ENCODE measurements at regions not wholly inside any gene's neighbourhood (a gene's known extent, or its start where the extent isn't known, plus 50 kb on each side); places are given as distances from the start of the nearest gene placed in this dataset.

- H3K4me1 ChIP-seq (ENCODE audit: control insufficient read depth, insufficient read depth, low read length): peaks cover 15% of the 10 kb centered on the region
- no peak overlapping the region for H3K27ac ChIP-seq (ENCODE audit: extremely low read depth, low read depth, low read length)
- H3K36me3 ChIP-seq (ENCODE audit: control insufficient read depth in 2 of 2, insufficient read depth in 1 of 2, low read length in 2 of 2): no peaks in the 10 kb centered on the region
- no peaks in the 10 kb centered on the region for H3K9me3 ChIP-seq (ENCODE audit: control insufficient read depth, insufficient read depth, low read depth, low read length)
- POLR2A ChIA-PET: no interaction called here
- H3K4me3 ChIP-seq (ENCODE audit: low read depth, low read length): no peak overlapping the region
- TF ChIP-seq TRIM28 (IDR thresholded peaks at IDR 0.05; ENCODE audit: borderline replicate concordance, low read length): 0 out of 2 replicates have a peak, but pooled peaks have one; percentile 10
- no peak for TF ChIP-seq ZNF311 (tag by site-specific recombination; IDR thresholded peaks at IDR 0.05; ENCODE audit: borderline replicate concordance)
- CTCF ChIA-PET: interaction anchor here (0.5 to 1.0 kb wide), 2 partner anchors 66 to 218 kb away, joined by 3 to 6 read pairs; no protein-coding TSS in a partner anchor
Measured at GRCh38 chr21:36636016-36636415, 62.9 kb upstream of the SIM2 start.

GRCh38 chr21:36636439-36636838 lies 62.5 kb upstream of the SIM2 start:
- POLR2A ChIA-PET: no interaction called here
- peak; percentile 93 for TF ChIP-seq SETDB1 (IDR thresholded peaks at IDR 0.05; ENCODE audit: insufficient read length, low read length)
- TF ChIP-seq ZNF624 (tag by site-specific recombination; IDR thresholded peaks at IDR 0.05): 0 out of 2 replicates have a peak, but pooled peaks have one; percentile 69
- no peak for TF ChIP-seq ZNF132 (tag by site-specific recombination; IDR thresholded peaks at IDR 0.05; ENCODE audit: borderline replicate concordance)
- no peak for TF ChIP-seq ZNF473 (tag by site-specific recombination; IDR thresholded peaks at IDR 0.05)

GRCh38 chr21:36639769-36640168 lies 59.1 kb upstream of the SIM2 start:
- TF ChIP-seq ZBTB20 (tag by site-specific recombination; IDR thresholded peaks at IDR 0.05) (peak; percentile 55), ZNF335 (tag by site-specific recombination; conservative IDR thresholded peaks at IDR 0.05) (peak; percentile 49; the same call in 1 of the 2 replicates), ZNF623 (tag by site-specific recombination; IDR thresholded peaks at IDR 0.05) (no peak)
- Histone ChIP-seq H3K36me3 (ENCODE audit: control insufficient read depth in 2 of 2, insufficient read depth in 1 of 2, low read length in 2 of 2) (no peaks in the 10 kb centered on the region), H3K4me3 (ENCODE audit: low read depth, low read length) (no peak overlapping the region), H3K27ac (ENCODE audit: extremely low read depth, low read depth, low read length) (peak overlapping the region; percentile 44; the same call in 1 of the 2 replicates), H3K9me3 (ENCODE audit: control insufficient read depth, insufficient read depth, low read depth, low read length) (no peaks in the 10 kb centered on the region), H3K4me1 (ENCODE audit: control insufficient read depth, insufficient read depth, low read length) (peaks cover 15% of the 10 kb centered on the region)
- ChIA-PET POLR2A (no interaction called here), CTCF (interaction anchor here (0.7 to 6.2 kb wide), 2 partner anchors 9 to 370 kb away, joined by 3 to 60 read pairs; no protein-coding TSS in a partner anchor)

More at GRCh38 chr21:36636439-36636838, 62.5 kb upstream of the SIM2 start:
- no peaks in the 10 kb centered on the region for H3K9me3 ChIP-seq (ENCODE audit: control insufficient read depth, insufficient read depth, low read depth, low read length)
- H3K4me3 ChIP-seq (ENCODE audit: low read depth, low read length): no peak overlapping the region
- CTCF ChIA-PET: interaction anchor here (1.0 kb wide), 1 partner anchor 218 kb away, joined by 3 read pairs; no protein-coding TSS in a partner anchor
- H3K36me3 ChIP-seq (ENCODE audit: control insufficient read depth in 2 of 2, insufficient read depth in 1 of 2, low read length in 2 of 2): no peaks in the 10 kb centered on the region
- H3K27ac ChIP-seq (ENCODE audit: extremely low read depth, low read depth, low read length): no peak overlapping the region
- peaks cover 15% of the 10 kb centered on the region for H3K4me1 ChIP-seq (ENCODE audit: control insufficient read depth, insufficient read depth, low read length)

DNA sequence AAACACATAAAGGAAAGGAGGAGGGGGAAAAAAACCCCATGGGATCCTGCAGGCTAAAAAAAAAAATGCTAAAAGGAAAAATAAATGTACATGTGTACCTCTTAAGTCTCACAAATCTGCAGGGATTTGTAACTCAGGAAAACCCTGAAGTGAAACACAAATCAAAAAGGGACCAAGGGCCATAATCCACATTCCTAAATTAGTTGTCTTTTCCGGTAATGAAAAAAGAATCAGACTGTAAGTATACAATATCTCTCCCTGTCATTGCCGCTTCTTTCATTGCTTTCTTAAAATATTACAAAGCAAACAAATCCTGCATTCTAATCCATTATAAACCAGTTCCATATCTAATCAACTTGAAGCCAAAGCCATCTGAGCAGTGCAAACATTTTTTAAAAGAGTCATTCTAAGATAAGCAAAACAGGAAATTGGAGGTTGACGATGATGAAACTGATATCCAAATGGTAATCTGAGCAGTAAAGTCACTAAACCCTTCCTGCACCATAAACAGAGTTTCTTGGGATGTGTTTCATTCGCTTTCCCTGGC lies 58.7 kb upstream of the SIM2 start:
- POLR2A ChIA-PET: no interaction called here
- Histone ChIP-seq H3K4me1 (ENCODE audit: control insufficient read depth, insufficient read depth, low read length) (peaks cover 15% of the 10 kb centered on the region), H3K27ac (ENCODE audit: extremely low read depth, low read depth, low read length) (peak overlapping the region; percentile 56; the same call in 1 of the 2 replicates), H3K9me3 (ENCODE audit: control insufficient read depth, insufficient read depth, low read depth, low read length) (no peaks in the 10 kb centered on the region), H3K36me3 (ENCODE audit: control insufficient read depth in 2 of 2, insufficient read depth in 1 of 2, low read length in 2 of 2) (no peaks in the 10 kb centered on the region), H3K4me3 (ENCODE audit: low read depth, low read length) (no peak overlapping the region)
- CTCF ChIA-PET: interaction anchor here (0.5 to 6.2 kb wide), 7 partner anchors 10 to 370 kb away, joined by 3 to 60 read pairs (median 3); no protein-coding TSS in a partner anchor
- no peak for TF ChIP-seq EGR2 (tag by site-specific recombination; IDR thresholded peaks at IDR 0.05; ENCODE audit: low read depth)
- TF ChIP-seq ZNF221 (tag by site-specific recombination; IDR thresholded peaks at IDR 0.05; ENCODE audit: borderline replicate concordance): no peak
- TF ChIP-seq, protein P1, sequence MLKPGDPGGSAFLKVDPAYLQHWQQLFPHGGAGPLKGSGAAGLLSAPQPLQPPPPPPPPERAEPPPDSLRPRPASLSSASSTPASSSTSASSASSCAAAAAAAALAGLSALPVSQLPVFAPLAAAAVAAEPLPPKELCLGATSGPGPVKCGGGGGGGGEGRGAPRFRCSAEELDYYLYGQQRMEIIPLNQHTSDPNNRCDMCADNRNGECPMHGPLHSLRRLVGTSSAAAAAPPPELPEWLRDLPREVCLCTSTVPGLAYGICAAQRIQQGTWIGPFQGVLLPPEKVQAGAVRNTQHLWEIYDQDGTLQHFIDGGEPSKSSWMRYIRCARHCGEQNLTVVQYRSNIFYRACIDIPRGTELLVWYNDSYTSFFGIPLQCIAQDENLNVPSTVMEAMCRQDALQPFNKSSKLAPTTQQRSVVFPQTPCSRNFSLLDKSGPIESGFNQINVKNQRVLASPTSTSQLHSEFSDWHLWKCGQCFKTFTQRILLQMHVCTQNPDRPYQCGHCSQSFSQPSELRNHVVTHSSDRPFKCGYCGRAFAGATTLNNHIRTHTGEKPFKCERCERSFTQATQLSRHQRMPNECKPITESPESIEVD (tag by site-specific recombination; IDR thresholded peaks at IDR 0.05): peak; percentile 96
- TF ChIP-seq, protein P2, sequence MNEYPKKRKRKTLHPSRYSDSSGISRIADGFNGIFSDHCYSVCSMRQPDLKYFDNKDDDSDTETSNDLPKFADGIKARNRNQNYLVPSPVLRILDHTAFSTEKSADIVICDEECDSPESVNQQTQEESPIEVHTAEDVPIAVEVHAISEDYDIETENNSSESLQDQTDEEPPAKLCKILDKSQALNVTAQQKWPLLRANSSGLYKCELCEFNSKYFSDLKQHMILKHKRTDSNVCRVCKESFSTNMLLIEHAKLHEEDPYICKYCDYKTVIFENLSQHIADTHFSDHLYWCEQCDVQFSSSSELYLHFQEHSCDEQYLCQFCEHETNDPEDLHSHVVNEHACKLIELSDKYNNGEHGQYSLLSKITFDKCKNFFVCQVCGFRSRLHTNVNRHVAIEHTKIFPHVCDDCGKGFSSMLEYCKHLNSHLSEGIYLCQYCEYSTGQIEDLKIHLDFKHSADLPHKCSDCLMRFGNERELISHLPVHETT (tag by site-specific recombination; IDR thresholded peaks at IDR 0.05): peak; percentile 67
- TF ChIP-seq ZNF366 (tag by site-specific recombination; conservative IDR thresholded peaks at IDR 0.05): no peak
- peak; percentile 48; the same call in 1 of the 2 replicates for TF ChIP-seq ELK4 (IDR thresholded peaks at IDR 0.05; ENCODE audit: borderline replicate concordance, low read depth, low read length)
- TF ChIP-seq CTCF (tag by site-specific recombination; IDR thresholded peaks at IDR 0.05): no peak
- TF ChIP-seq ZSCAN4 (tag by site-specific recombination; IDR thresholded peaks at IDR 0.05): no peak
- no peak for TF ChIP-seq IKZF3 (tag by site-specific recombination; IDR thresholded peaks at IDR 0.05)
- peak; percentile 93 for TF ChIP-seq OSR2 (tag by site-specific recombination; IDR thresholded peaks at IDR 0.05)

Data from HEK293 (cell line).